H9 (cell line): ENCODE measurements at regions not wholly inside any gene's neighbourhood (a gene's known extent, or its start where the extent isn't known, plus 50 kb on each side); places are given as distances from the start of the nearest gene placed in this dataset.

ENCODE experiments used
- DNase-seq: peaks from one replicate; pipeline ENCODE4 v3.0.0-alpha.2; 2017
- H2AFZ ChIP-seq: one replicate; pipeline ENCODE4 v1.6.1; 2013; ENCODE audit warnings: mild to moderate bottlenecking, low read length, control low read depth, moderate library complexity
- H2AK5ac ChIP-seq: 2 replicates; pipeline ENCODE4 v1.6.1; 2013; ENCODE audit warnings: low read length, control low read depth, mixed read lengths; ENCODE audit not compliant: insufficient read length
- H2BK120ac ChIP-seq: one replicate; pipeline ENCODE4 v1.6.1; 2013; ENCODE audit warnings: low read depth, mild to moderate bottlenecking, low read length, control low read depth, inconsistent platforms; ENCODE audit not compliant: poor library complexity, severe bottlenecking
- H2BK12ac ChIP-seq: 2 replicates; pipeline ENCODE4 v1.6.1; 2013; ENCODE audit warnings: low read length, control low read depth, mixed read lengths, low read depth; ENCODE audit not compliant: insufficient read length
- H2BK15ac ChIP-seq: 2 replicates; pipeline ENCODE4 v1.6.1; 2013; ENCODE audit warnings: low read depth, low read length, control low read depth
- H2BK20ac ChIP-seq: one replicate; pipeline ENCODE4 v1.6.1; 2013; ENCODE audit warnings: low read depth, mild to moderate bottlenecking, low read length, control low read depth, inconsistent platforms; ENCODE audit not compliant: poor library complexity, severe bottlenecking
- H2BK5ac ChIP-seq: 2 replicates; pipeline ENCODE4 v1.6.1; 2013; ENCODE audit warnings: low read length, control low read depth, mixed read lengths; ENCODE audit not compliant: insufficient read length
- H3K14ac ChIP-seq: 2 replicates; pipeline ENCODE4 v1.6.1; 2013; ENCODE audit warnings: low read length, control low read depth; ENCODE audit not compliant: insufficient read depth
- H3K18ac ChIP-seq: 2 replicates; pipeline ENCODE4 v1.6.1; 2013; ENCODE audit warnings: low read depth, mild to moderate bottlenecking, mixed read lengths, low read length, control low read depth; ENCODE audit not compliant: insufficient read length
- H3K23ac ChIP-seq: 2 replicates; pipeline ENCODE4 v1.6.1; 2013; ENCODE audit warnings: low read length, control low read depth, mixed read lengths, low read depth; ENCODE audit not compliant: insufficient read length
- H3K23me2 ChIP-seq: 2 replicates; pipeline ENCODE4 v1.6.1; 2013; ENCODE audit warnings: low read depth, mild to moderate bottlenecking, mixed read lengths, low read length, control low read depth; ENCODE audit not compliant: insufficient read length, poor library complexity, severe bottlenecking
- H3K27ac ChIP-seq: 2 replicates; pipeline ENCODE4 v1.5.1; 2013; ENCODE audit warnings: low read length, control low read depth, mixed read lengths, low read depth; ENCODE audit not compliant: insufficient read length
- H3K27me3 ChIP-seq: 2 replicates; pipeline ENCODE4 v1.6.1; 2013; ENCODE audit warnings: low read length, control low read depth, inconsistent platforms; ENCODE audit not compliant: insufficient read depth
- H3K4ac ChIP-seq: 2 replicates; pipeline ENCODE4 v1.6.1; 2013; ENCODE audit warnings: low read depth, mild to moderate bottlenecking, control low read depth, inconsistent platforms, low read length, moderate library complexity
- H3K4me1 ChIP-seq: 2 replicates; pipeline ENCODE4 v1.6.1; 2013; ENCODE audit warnings: low read length, control low read depth, inconsistent platforms; ENCODE audit not compliant: insufficient read depth
- H3K4me2 ChIP-seq: 2 replicates; pipeline ENCODE4 v1.6.1; 2013; ENCODE audit warnings: low read length, control low read depth, mixed read lengths; ENCODE audit not compliant: insufficient read length, insufficient read depth
- H3K56ac ChIP-seq: 2 replicates; pipeline ENCODE4 v1.6.1; 2013; ENCODE audit warnings: low read depth, mild to moderate bottlenecking, mixed read lengths, low read length, control low read depth; ENCODE audit not compliant: insufficient read length
- H3K79me1 ChIP-seq: 2 replicates; pipeline ENCODE4 v1.6.1; 2013; ENCODE audit warnings: low read depth, mild to moderate bottlenecking, moderate library complexity, low read length, control low read depth, inconsistent platforms; ENCODE audit not compliant: insufficient read depth, poor library complexity, severe bottlenecking
- H3K79me2 ChIP-seq: 2 replicates; pipeline ENCODE4 v1.6.1; 2013; ENCODE audit warnings: low read length, control low read depth, inconsistent platforms; ENCODE audit not compliant: insufficient read depth
- H3K9ac ChIP-seq: 2 replicates; pipeline ENCODE4 v1.6.1; 2013; ENCODE audit warnings: low read length, control low read depth, mixed read lengths; ENCODE audit not compliant: insufficient read length; ENCODE audit errors: extremely low read depth
- H3K9me3 ChIP-seq: one replicate; pipeline ENCODE4 v1.6.1; 2013; ENCODE audit warnings: low read depth, low read length, inconsistent platforms; ENCODE audit not compliant: control insufficient read depth
- H3T11ph ChIP-seq: one replicate; pipeline ENCODE4 v1.6.1; 2013; ENCODE audit warnings: mild to moderate bottlenecking, low read length, control low read depth, inconsistent platforms
- H4K20me1 ChIP-seq: one replicate; pipeline ENCODE4 v1.6.1; 2013; ENCODE audit not compliant: control insufficient read depth, insufficient read length, insufficient read depth
- H4K5ac ChIP-seq: 2 replicates; pipeline ENCODE4 v1.6.1; 2013; ENCODE audit warnings: low read depth, mild to moderate bottlenecking, mixed read lengths, low read length, control low read depth; ENCODE audit not compliant: insufficient read length
- H4K8ac ChIP-seq: replicated peaks from 2 replicates; pipeline ENCODE4 v1.6.1; 2013; ENCODE audit warnings: low read length, control low read depth, mixed read lengths, low read depth; ENCODE audit not compliant: insufficient read length
- H4K91ac ChIP-seq: 2 replicates; pipeline ENCODE4 v1.6.1; 2013; ENCODE audit warnings: low read depth, mild to moderate bottlenecking, moderate library complexity, mixed read lengths, low read length, control low read depth; ENCODE audit not compliant: insufficient read length
- H3K27ac Mint-ChIP-seq, 3 experiments: 2 replicates in 2 of 3; 3 replicates in 1 of 3; pipeline ENCODE4 v1.8.0; 2020 to 2021; ENCODE audit warnings: mixed read lengths in 3 of 3, mild to moderate bottlenecking in 1 of 3, moderate library complexity in 1 of 3
- H3K27me3 Mint-ChIP-seq: 2 replicates; pipeline ENCODE4 v1.8.0; 2021; ENCODE audit warnings: low read depth, mild to moderate bottlenecking, moderate library complexity, mixed read lengths
- H3K36me3 Mint-ChIP-seq, 3 experiments: 2 replicates in 2 of 3; 3 replicates in 1 of 3; pipeline ENCODE4 v1.8.0; 2020 to 2021; ENCODE audit warnings: low read depth in 3 of 3, mixed read lengths in 3 of 3; ENCODE audit not compliant: insufficient read depth in 1 of 3
- H3K4me1 Mint-ChIP-seq, 2 experiments: 2 replicates each; pipeline ENCODE4 v1.8.0; 2020; ENCODE audit warnings: mixed read lengths in 2 of 2
- H3K4me3 Mint-ChIP-seq, 2 experiments: 2 replicates in 1 of 2; 3 replicates in 1 of 2; pipeline ENCODE4 v1.8.0; 2020 to 2021; ENCODE audit warnings: mild to moderate bottlenecking in 2 of 2, mixed read lengths in 2 of 2, moderate library complexity in 1 of 2
- H3K9me3 Mint-ChIP-seq, 2 experiments: 2 replicates in 1 of 2; 3 replicates in 1 of 2; pipeline ENCODE4 v1.8.0; 2020; ENCODE audit warnings: mild to moderate bottlenecking in 2 of 2, mixed read lengths in 2 of 2, moderate library complexity in 1 of 2
- CTCF ChIP-seq: fragments of 200-600 bp; sonication (generic); conservative IDR thresholded peaks from 3 replicates; pipeline ENCODE4 v1.8.0; 2021; ENCODE audit warnings: antibody characterized with exemption, mild to moderate bottlenecking
- whole genome bisulfite sequencing: extraction: QIAGEN DNeasy Blood & Tissue Kit; methylation state at CpG from one replicate; pipeline ENCODE4 v1.1.7; 2013; ENCODE audit warnings: missing lambda C conversion rate, low lambda C conversion rate, mixed read lengths; ENCODE audit not compliant: insufficient read length; ENCODE audit errors: extremely low coverage; 5-methylcytosine and 5-hydroxymethylcytosine counted together

GRCh38 chr15:31202953-31203352 is 101.4 kb upstream of the TRPM1 start:
- no peak overlapping the region for H4K91ac ChIP-seq
- peaks cover 0 to 2% (median 0%) of the 10 kb centered on the region in 3 experiments; a peak in 2 of 7 replicates for H3K36me3 Mint-ChIP-seq
- H3K27ac ChIP-seq = no peak overlapping the region
- no peak overlapping the region for H3K4me2 ChIP-seq
- H3T11ph ChIP-seq = no peak overlapping the region
- no peaks in the 10 kb centered on the region for H4K20me1 ChIP-seq
- no peaks in the 10 kb centered on the region for H3K79me1 ChIP-seq
- H2BK5ac ChIP-seq = no peak overlapping the region
- no peak for DNase-seq
- no peak overlapping the region for H4K5ac ChIP-seq
- no peak overlapping the region for H3K4me3 Mint-ChIP-seq
- H3K27me3 Mint-ChIP-seq = peaks cover 1% of the 10 kb centered on the region
- H2AK5ac ChIP-seq = no peak overlapping the region
- H4K8ac ChIP-seq = no peak overlapping the region
- TF ChIP-seq CTCF = no peak
- H2AFZ ChIP-seq = no peak overlapping the region
- H3K18ac ChIP-seq = no peak overlapping the region
- no peaks in the 10 kb centered on the region for H3K4me1 ChIP-seq
- no peaks in the 10 kb centered on the region for H3K27me3 ChIP-seq
- no CpG with 5 or more reads among the region's 8 CpGs for WGBS
- H3K27ac Mint-ChIP-seq = no peak overlapping the region
- H2BK120ac ChIP-seq = no peak overlapping the region
- no peak overlapping the region for H3K4ac ChIP-seq
- peaks cover 0 to 4% of the 10 kb centered on the region in 2 experiments; a peak in 1 of 5 replicates for H3K9me3 Mint-ChIP-seq
- no peaks in the 10 kb centered on the region for H3K9me3 ChIP-seq
- H3K4me1 Mint-ChIP-seq = peaks cover 10 to 11% of the 10 kb centered on the region in 2 experiments
- H3K9ac ChIP-seq = no peak overlapping the region
- no peak overlapping the region for H2BK20ac ChIP-seq
- no peaks in the 10 kb centered on the region for H3K23me2 ChIP-seq
- no peak overlapping the region for H2BK15ac ChIP-seq
- no peak overlapping the region for H3K56ac ChIP-seq
- H3K23ac ChIP-seq = no peak overlapping the region
- no peak overlapping the region for H2BK12ac ChIP-seq
- no peak overlapping the region for H3K14ac ChIP-seq
- no peaks in the 10 kb centered on the region for H3K79me2 ChIP-seq
